ENCODE measurements at regions not wholly inside any gene's neighbourhood (a gene's known extent, or its start where the extent isn't known, plus 50 kb on each side); places are given as distances from the start of the nearest gene placed in this dataset.
A peak's percentile ranks its signal among the peaks of the same experiment; 100 is the strongest.
"Not testable (repeated sequence)": the region's sequence is repeated elsewhere in the genome, so short reads cannot be mapped to it uniquely, and the experiment has no call there.

DNA sequence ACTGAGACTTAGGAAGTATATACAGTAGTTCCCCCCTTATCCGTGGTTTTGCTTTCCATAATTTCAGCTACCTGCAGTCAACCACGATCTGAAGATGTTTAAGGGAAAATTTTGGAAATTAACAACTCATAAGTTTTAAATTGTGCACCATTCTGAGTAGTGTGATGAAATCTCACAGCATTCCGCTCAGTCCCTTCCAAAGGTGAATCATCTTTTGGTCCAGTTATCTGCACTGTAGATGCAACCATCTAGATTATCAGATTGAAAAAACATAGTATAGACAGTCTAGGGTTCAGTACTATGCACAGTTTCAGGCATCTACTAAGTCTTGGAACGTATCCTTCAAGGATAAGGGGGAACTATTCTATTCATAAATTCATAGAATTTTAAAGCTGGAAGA, 109.0 kb downstream of the ANXA3 start:
- no peak for DNase-seq

DNA sequence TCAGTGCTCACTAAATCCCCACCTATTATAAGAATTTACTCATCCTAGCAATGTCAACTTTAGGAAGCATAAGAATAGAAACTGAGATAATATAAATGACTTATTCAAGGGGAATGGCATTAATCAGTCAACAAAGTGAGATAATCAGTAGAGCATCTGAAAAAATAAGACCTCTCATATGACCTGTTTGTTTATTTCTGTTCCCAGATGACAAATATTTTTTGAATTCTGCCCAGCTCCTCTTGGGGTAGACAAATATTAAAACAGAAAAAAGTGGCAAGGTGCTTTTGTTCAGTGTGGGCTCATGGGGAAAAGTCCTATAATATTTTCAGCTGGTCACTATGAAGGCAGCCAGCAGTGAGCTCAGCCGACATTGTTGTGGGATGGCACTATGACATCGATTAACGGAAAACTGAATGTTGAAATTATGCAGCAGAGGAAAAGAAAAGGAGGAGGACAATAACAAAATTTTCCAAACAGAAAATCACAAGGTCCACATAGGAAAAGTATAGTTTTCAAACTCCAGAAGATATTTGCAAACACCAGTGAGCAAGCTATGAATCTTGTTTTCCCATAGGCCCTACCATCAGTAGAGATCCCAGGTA, 109.6 kb downstream of the ANXA3 start:
- DNase-seq, result no peak

GRCh38 chr4:78661921-78662521, 110.5 kb downstream of the ANXA3 start:
- DNase-seq, result peak; percentile 30 to 68 (median 44)

GRCh38 chr4:78662658-78663057, 111.1 kb downstream of the ANXA3 start:
- no peak for DNase-seq

GRCh38 chr4:78664296-78664695, 111.9 kb upstream of the BMP2K start:
- DNase-seq, result not testable (repeated sequence)

DNA sequence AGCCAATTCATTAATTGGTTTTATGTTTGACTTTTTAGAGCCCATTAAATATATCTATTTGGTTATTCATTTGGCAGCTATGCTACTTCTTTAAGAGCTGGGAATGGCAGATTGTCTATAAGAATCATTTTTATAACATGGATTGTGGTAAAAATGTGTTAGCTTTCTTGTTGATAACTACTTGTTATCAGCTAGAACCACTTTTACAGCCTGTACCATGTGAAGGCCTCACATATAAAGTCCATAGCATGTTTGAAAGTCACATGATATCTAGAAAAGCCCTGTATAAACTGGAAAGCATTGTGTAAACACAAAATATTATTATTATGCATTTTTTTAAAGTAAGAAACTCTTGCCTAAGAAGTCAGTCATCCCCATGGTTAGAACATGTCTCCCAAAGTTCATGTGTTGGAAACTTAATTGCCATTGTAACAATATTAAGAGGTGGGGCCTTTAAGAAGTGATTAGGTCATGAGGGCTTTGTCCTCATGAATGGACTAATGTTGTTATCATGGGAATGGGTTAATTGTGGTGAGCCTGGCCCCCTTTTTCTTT, 110.9 kb upstream of the BMP2K start:
- no peak for DNase-seq

DNA sequence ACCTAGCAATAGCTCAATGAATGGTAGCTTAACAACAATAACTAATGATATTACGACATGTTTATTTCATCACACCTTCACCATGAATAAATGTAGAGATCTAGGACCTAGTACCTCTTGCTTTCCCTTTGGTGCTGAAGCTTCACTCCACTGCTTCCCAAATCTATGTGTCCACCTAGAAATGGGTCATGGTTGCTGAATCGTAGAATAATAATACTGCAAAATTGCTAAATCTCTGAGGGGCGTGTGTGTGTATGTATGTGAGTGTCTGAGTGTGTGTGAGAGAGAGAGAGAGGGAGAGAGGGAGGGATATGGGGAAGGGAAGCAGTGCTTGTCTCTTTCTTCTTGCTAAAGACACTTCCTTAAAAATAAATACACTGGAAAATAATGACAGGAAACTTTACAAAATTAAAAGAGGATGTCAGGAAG, 109.3 kb upstream of the BMP2K start:
- DNase-seq, result no peak

DNA sequence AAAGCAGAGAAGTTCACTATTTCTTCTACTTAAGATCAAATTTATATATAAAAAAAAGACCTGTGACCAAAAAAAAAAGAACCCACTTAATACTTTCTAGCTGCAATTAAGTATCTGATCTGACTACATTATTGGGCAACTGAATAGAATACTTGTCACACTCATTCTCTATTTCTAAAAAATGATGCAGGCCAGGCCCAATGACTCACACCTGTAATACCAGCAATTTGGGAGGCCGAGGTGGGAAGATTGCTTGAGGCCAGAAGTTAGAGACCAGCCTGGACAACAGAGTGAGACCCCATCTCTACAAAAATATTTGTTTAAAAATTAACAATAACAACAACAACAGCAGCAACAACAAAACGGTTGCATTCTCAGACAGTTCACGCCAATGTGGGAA, 108.8 kb upstream of the BMP2K start:
- no peak for DNase-seq

DNA sequence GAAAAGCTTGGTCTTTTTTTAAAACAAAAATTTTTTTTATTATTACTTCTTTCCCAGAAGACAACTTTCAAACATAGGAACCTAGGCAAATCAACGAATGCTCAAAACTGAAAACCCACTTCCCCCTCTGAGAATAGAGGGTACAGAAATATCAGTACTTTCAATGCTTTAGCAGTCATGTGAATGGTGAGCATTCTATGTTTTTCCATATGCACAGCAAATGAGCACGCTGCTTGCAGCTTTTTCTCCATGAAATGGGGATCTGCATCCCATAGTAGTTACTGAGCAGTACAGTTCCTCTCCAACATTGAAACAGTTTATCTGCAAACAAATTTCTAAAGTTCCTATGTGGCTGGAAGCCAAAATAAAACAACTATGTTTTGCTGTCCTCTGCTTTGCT, 108.4 kb upstream of the BMP2K start:
- no peak for DNase-seq

DNA sequence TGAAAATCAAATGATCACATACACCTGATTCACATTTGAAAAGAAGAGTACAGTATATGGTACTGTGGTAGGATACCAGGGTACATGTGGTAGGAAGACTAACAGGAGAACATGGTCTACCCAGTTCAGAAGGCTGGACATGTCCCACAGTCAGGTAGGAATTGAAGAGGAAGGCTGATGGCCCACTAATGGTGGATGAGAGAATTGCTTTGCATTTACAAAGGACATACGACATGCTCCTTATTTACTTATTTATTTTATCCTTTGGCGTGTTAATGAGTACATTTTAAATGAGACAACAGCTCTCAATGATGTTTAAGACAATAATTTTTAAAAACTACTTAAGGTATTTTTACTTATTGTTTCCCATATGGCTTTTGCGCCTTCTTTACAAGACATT, 106.7 kb upstream of the BMP2K start:
- no peak for DNase-seq

DNA sequence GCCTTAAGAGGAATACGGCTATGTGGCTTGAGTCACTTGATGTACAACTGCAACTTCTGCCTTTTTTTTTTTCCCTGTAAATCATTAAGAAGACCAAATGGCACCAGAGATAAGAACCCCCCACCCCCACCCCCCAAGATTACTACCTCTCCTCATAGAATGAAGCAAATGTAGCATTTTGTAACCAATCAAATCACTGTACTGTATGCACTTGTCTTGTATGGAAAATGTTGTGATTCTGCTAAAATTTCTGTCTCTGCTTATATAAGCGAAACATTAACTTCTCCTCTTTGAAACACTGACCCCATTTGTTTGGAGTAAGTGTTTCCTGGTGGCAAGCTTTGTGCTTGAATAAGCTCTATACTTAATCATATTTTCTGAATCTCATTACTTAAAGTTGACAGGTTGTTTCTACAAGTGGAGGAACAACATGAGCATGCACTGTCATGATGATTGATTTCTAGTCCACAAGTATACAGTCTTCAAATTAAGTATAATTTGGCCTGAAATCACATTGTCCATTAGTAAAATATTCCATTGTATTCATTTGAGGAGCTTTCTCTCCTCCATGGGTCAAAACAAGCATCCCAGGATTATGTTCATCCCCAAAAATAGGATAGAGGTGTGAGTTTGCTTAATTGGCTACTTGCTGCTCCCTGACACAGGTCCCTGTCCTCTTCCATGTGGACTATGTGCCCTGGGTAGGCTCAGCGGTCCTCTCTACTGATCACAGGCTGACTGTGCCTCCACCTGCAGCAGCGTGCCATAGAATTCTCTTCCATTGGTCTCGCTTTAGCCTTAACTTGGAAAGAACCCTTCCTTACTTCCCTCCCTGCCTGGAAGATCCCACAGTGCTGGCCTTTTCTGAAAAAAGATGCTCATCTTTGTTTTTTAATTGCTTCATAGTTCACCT, 104.0 kb upstream of the BMP2K start:
- peak in 1 of 3 experiments; percentile 34 for DNase-seq

GRCh38 chr4:78673337-78673736, 102.8 kb upstream of the BMP2K start:
- DNase-seq, result no peak

DNA sequence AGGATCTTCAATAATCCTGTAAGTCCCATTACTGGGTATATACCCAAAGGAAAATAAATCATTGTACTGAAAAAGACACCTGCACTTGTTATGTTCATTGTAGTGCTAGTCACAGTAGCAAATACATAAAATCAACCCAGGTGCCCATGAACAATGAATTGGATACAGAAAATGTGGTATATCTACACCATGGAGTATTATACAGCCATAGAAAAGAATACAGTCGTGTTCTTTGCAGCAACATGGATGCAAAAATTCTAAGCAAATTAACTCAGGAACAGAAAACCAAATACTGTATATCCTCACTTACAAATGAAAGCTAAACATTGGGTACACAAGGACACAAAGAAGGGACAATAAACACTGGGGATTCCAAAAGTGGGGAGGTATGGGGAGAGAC, 100.8 kb upstream of the BMP2K start:
- DNase-seq, result no peak

GRCh38 chr4:78682070-78682469, 94.1 kb upstream of the BMP2K start:
- no peak for DNase-seq

- no peak for DNase-seq
These were observed 92.8 kb upstream of the BMP2K start for GRCh38 chr4:78683352-78683751.

GRCh38 chr4:78684325-78685079, 91.6 kb upstream of the BMP2K start:
- no peak for DNase-seq

GRCh38 chr4:78687818-78688217, 88.3 kb upstream of the BMP2K start:
- no peak for DNase-seq

DNA sequence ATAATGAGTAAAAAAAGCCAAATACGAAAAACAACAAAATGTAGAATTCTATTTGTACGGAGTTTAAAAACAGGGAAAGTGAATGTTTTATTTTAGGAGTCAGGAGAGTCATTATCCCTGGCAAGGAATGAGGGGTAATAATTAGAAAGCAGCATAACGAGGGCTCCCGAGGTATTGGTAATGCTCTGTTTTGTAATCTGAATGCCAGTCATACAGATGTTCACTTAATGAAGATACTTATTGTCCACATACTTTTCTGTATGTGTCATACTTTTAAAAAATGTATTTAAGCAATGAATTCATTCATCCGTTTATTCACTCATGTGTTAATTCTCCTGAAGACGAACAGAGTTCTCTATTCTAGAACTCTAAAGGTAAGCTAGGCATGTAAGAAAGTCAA, 87.8 kb upstream of the BMP2K start:
- no peak for DNase-seq

DNA sequence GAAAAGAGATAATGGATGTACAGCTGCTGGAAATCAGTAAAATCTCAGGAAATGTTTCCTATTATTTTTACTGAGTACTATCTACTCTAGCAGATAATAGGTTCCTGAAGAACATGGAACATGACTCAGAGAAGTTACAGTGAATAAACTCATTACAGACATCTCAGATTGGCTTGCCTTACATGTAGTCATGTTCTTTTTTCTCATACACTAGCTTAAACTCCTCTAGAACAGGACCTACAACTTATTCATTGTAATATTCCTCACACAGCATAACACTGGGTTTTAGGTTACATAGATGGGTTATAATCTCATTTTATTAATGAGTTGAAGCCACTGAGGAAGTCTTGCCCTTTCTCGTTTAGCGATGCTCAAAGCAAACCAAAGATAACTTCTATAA, 86.9 kb upstream of the BMP2K start:
- DNase-seq, result no peak

- no peak for DNase-seq
These were observed 86.3 kb upstream of the BMP2K start for GRCh38 chr4:78689700-78690323.

- DNase-seq, result no peak
These were observed 84.8 kb upstream of the BMP2K start for GRCh38 chr4:78691334-78691754.

Data from NCI-H1417 (cell line).